IMR-90 (cell line): ENCODE measurements at regions not wholly inside any gene's neighbourhood (a gene's known extent, or its start where the extent isn't known, plus 50 kb on each side); places are given as distances from the start of the nearest gene placed in this dataset.

Experiments
- ATAC-seq: fragments of 200-7000 bp; cut with Tn5 transposase; 2 replicates; pipeline ENCODE4 v1.9.1; 2020; ENCODE audit warnings: low read depth, mild to moderate bottlenecking, moderate library complexity
- BruUV-seq: library from RNA; stranded (reverse); fragments of 400-500 nt; replicated peaks from 2 replicates; lab custom pipeline; 2021; lab: Mats Ljungman, UMichigan
- CTCF ChIA-PET: fragments of 300-600 bp; formaldehyde crosslinking; extraction: SDS; loops from one replicate; lab custom pipeline; 2021; ENCODE audit warnings: antibody characterized with exemption; lab: Yijun Ruan, JAX
- POLR2A ChIA-PET: fragments of 300-600 bp; sonication (Branson Sonifier 250); formaldehyde crosslinking; loops from one replicate; lab custom pipeline; 2022; ENCODE audit warnings: antibody characterized with exemption; ENCODE audit not compliant: unreplicated experiment; lab: Charles Lee
- DNase-seq: peaks from one replicate; pipeline ENCODE4 v3.0.0; 2013
- H2AFZ ChIP-seq: replicated peaks from 2 replicates; pipeline ENCODE3; 2013; ENCODE audit warnings: low read length, mild to moderate bottlenecking; ENCODE audit not compliant: poor library complexity
- H2AK5ac ChIP-seq: 2 replicates; pipeline ENCODE4 v1.6.1; 2013; ENCODE audit warnings: low read depth, low read length, inconsistent platforms
- H2AK9ac ChIP-seq: replicated peaks from 2 replicates; pipeline ENCODE3; 2013; ENCODE audit warnings: mild to moderate bottlenecking, low read depth, low read length, moderate library complexity; ENCODE audit not compliant: poor library complexity
- H2BK120ac ChIP-seq: 2 replicates; pipeline ENCODE4 v1.6.1; 2013; ENCODE audit warnings: low read depth, low read length, inconsistent platforms
- H2BK15ac ChIP-seq: 3 replicates; pipeline ENCODE4 v1.6.1; 2013; ENCODE audit warnings: low read depth, low read length, inconsistent platforms
- H2BK20ac ChIP-seq: 2 replicates; pipeline ENCODE4 v1.6.1; 2013; ENCODE audit warnings: low read depth, mild to moderate bottlenecking, inconsistent platforms, low read length, moderate library complexity
- H2BK5ac ChIP-seq: 2 replicates; pipeline ENCODE4 v1.6.1; 2013; ENCODE audit warnings: mild to moderate bottlenecking, low read depth, low read length, inconsistent platforms; ENCODE audit not compliant: poor library complexity, severe bottlenecking
- H3K14ac ChIP-seq: replicated peaks from 2 replicates; pipeline ENCODE4 v1.6.1; 2013; ENCODE audit warnings: low read depth, low read length, inconsistent platforms
- H3K18ac ChIP-seq: 2 replicates; pipeline ENCODE4 v1.6.1; 2013; ENCODE audit warnings: low read depth, low read length, control low read depth
- H3K23ac ChIP-seq: 2 replicates; pipeline ENCODE4 v1.6.1; 2013; ENCODE audit warnings: low read depth, low read length, inconsistent platforms
- H3K27ac ChIP-seq: 2 replicates; pipeline ENCODE4 v1.5.1; 2013; ENCODE audit warnings: mild to moderate bottlenecking, control low read depth, low read length; ENCODE audit not compliant: insufficient read depth
- H3K27me3 ChIP-seq: 2 replicates; pipeline ENCODE4 v1.6.1; 2013; ENCODE audit warnings: low read length; ENCODE audit not compliant: control insufficient read depth, insufficient read depth
- H3K36me3 ChIP-seq: 2 replicates; pipeline ENCODE4 v1.6.1; 2013; ENCODE audit warnings: low read length, mixed read lengths; ENCODE audit not compliant: control insufficient read depth, insufficient read depth
- H3K4ac ChIP-seq: 2 replicates; pipeline ENCODE4 v1.6.1; 2013; ENCODE audit warnings: low read depth, low read length, inconsistent platforms
- H3K4me1 ChIP-seq: 2 replicates; pipeline ENCODE4 v1.6.1; 2013; ENCODE audit warnings: low read length, mixed read lengths; ENCODE audit not compliant: control insufficient read depth, insufficient read depth
- H3K4me2 ChIP-seq: 2 replicates; pipeline ENCODE4 v1.6.1; 2013; ENCODE audit warnings: low read depth, mild to moderate bottlenecking, control low read depth, low read length, moderate library complexity
- H3K4me3 ChIP-seq: 2 replicates; pipeline ENCODE4 v1.5.1; 2013; ENCODE audit warnings: low read depth, mild to moderate bottlenecking, control low read depth, low read length, moderate library complexity; ENCODE audit not compliant: insufficient read depth
- H3K56ac ChIP-seq: 2 replicates; pipeline ENCODE4 v1.6.1; 2013; ENCODE audit warnings: low read length, inconsistent platforms; ENCODE audit not compliant: insufficient read depth; ENCODE audit errors: extremely low read depth
- H3K79me1 ChIP-seq, 2 experiments: 2 replicates each; pipeline ENCODE4 v1.6.1; 2013; ENCODE audit warnings: low read length in 2 of 2, inconsistent platforms in 1 of 2, low read depth in 1 of 2
- H3K9ac ChIP-seq: 2 replicates; pipeline ENCODE4 v1.6.1; 2013; ENCODE audit warnings: low read depth, low read length, control low read depth
- H3K9me1 ChIP-seq: 2 replicates; pipeline ENCODE4 v1.6.1; 2013; ENCODE audit warnings: low read length, inconsistent platforms; ENCODE audit not compliant: insufficient read depth
- H3K9me3 ChIP-seq: 2 replicates; pipeline ENCODE4 v1.6.1; 2013; ENCODE audit warnings: low read length; ENCODE audit not compliant: control insufficient read depth, insufficient read depth
- H4K20me1 ChIP-seq: 2 replicates; pipeline ENCODE4 v1.6.1; 2013; ENCODE audit warnings: low read length, inconsistent platforms; ENCODE audit not compliant: insufficient read depth
- H4K5ac ChIP-seq: 2 replicates; pipeline ENCODE4 v1.6.1; 2013; ENCODE audit warnings: mild to moderate bottlenecking, low read depth, low read length, control low read depth
- H4K8ac ChIP-seq, 2 experiments: 2 replicates each; pipeline ENCODE4 v1.6.1; 2013; ENCODE audit warnings: low read depth in 2 of 2, low read length in 2 of 2, control low read depth in 1 of 2, inconsistent platforms in 1 of 2
- H4K91ac ChIP-seq: 2 replicates; pipeline ENCODE4 v1.6.1; 2013; ENCODE audit warnings: low read depth, low read length, inconsistent platforms; ENCODE audit not compliant: insufficient read depth
- MAZ ChIP-seq: IDR thresholded peaks from 2 replicates; pipeline ENCODE4 v1.6.1; 2012; ENCODE audit warnings: low read depth, mild to moderate bottlenecking, low read length, improper control_type of control experiment, moderate library complexity, borderline replicate concordance
- POLR2A ChIP-seq: IDR thresholded peaks from 2 replicates; pipeline ENCODE4 v1.6.1; 2012; ENCODE audit warnings: mild to moderate bottlenecking, low read depth, low read length
- RCOR1 ChIP-seq: IDR thresholded peaks from 2 replicates; pipeline ENCODE4 v1.6.1; 2012; ENCODE audit warnings: mild to moderate bottlenecking, low read length, improper control_type of control experiment; ENCODE audit not compliant: insufficient replicate concordance
- WGBS, 2 experiments: methylation state at CpG; one replicate each; pipeline versions ENCODE4 v1.1.5 to v1.1.7; 2013; ENCODE audit warnings: missing lambda C conversion rate in 2 of 2; ENCODE audit not compliant: insufficient read length in 1 of 2; ENCODE audit errors: extremely low coverage in 2 of 2; 5-methylcytosine and 5-hydroxymethylcytosine counted together
- dilution Hi-C: fragments of 300-500 bp; cut with HindIII; formaldehyde crosslinking; loops from one replicate; pipeline ENCODE4 v1.14.3; 2018; ENCODE audit warnings: low sequenced_read_pairs; ENCODE audit not compliant: unreplicated experiment
- in situ Hi-C: fragments of 300-500 bp; cut with MboI; formaldehyde crosslinking; loops from 3 replicates; pipeline ENCODE4 v1.14.3; 2019; ENCODE audit warnings: low sequenced_read_pairs, inconsistent platforms, mixed read lengths
- intact Hi-C: fragments of 100-400 bp; cut with micrococcal nuclease; formaldehyde crosslinking; loops from 2 replicates; pipeline ENCODE4 v1.10.0; 2022
- TF ChIP-seq, protein P1 (sequence below): fragments of 150-350 bp; IDR thresholded peaks from 2 replicates; pipeline ENCODE4 v1.6.1; 2017; ENCODE audit warnings: mild to moderate bottlenecking, antibody characterized with exemption, low read length, low read depth

DNA sequence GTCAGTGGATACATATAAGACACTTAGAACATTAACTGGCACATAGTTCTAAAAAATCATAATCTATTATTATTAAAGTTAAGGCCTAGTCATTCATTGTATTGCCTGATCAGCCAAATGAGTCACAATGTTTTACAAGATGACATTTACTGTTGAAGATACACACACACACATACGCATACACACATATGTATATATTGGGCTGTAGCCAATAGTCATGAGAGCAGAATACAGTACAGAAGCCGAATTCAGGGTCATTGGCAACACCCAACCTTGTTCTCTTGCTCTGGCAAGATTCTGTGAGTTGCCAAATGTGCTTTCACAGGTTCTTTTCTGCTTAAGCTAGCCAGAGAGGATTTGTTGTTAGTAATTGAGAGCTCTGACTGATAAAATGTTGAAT is 922.8 kb upstream of the MAP3K7 start:
- no peaks in the 10 kb centered on the region for H3K9me3 ChIP-seq
- no peak overlapping the region for H3K23ac ChIP-seq
- H4K20me1 ChIP-seq = no peaks in the 10 kb centered on the region
- H3K4me2 ChIP-seq = no peak overlapping the region
- dilution Hi-C loops = no loop called here
- no peak overlapping the region for H2AFZ ChIP-seq
- no peaks in the 10 kb centered on the region for H3K36me3 ChIP-seq
- H2BK20ac ChIP-seq = no peak overlapping the region
- H4K91ac ChIP-seq = no peak overlapping the region
- no peak overlapping the region for H4K8ac ChIP-seq
- no peak overlapping the region for H3K4ac ChIP-seq
- no peaks in the 10 kb centered on the region for H3K9me1 ChIP-seq
- intact Hi-C loops = no loop called here
- no peak overlapping the region for H3K56ac ChIP-seq
- no peak overlapping the region for H2AK5ac ChIP-seq
- no peak overlapping the region for H2BK120ac ChIP-seq
- H4K5ac ChIP-seq = no peak overlapping the region
- ChIA-PET POLR2A (no interaction called here), CTCF (interaction anchor here (1.3 kb wide), 1 partner anchor 10 kb away, joined by 3 read pairs; no protein-coding TSS in a partner anchor)
- ATAC-seq = no peak
- H2AK9ac ChIP-seq = no peak overlapping the region
- H3K4me1 ChIP-seq = no peaks in the 10 kb centered on the region
- in situ Hi-C loops = no loop called here
- no peaks in the 10 kb centered on the region for H3K79me1 ChIP-seq
- no peak overlapping the region for H3K18ac ChIP-seq
- no peaks in the 10 kb centered on the region for H3K27me3 ChIP-seq
- H2BK5ac ChIP-seq = no peak overlapping the region
- H3K9ac ChIP-seq = no peak overlapping the region
- no peak overlapping the region for H2BK15ac ChIP-seq
- no peak overlapping the region for H3K27ac ChIP-seq
- no TSS peak for BruUV-seq
- no peak for DNase-seq
- H3K14ac ChIP-seq = no peak overlapping the region
- WGBS, 2 experiments = no CpG with 5 or more reads among the region's 2 CpGs
- TF ChIP-seq, protein P1, sequence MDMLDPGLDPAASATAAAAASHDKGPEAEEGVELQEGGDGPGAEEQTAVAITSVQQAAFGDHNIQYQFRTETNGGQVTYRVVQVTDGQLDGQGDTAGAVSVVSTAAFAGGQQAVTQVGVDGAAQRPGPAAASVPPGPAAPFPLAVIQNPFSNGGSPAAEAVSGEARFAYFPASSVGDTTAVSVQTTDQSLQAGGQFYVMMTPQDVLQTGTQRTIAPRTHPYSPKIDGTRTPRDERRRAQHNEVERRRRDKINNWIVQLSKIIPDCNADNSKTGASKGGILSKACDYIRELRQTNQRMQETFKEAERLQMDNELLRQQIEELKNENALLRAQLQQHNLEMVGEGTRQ = no peak
- TF ChIP-seq RCOR1 (no peak), MAZ (no peak), POLR2A (no peak)
- H3K4me3 ChIP-seq = no peak overlapping the region
